ENCODE measurements at regions not wholly inside any gene's neighbourhood (a gene's known extent, or its start where the extent isn't known, plus 50 kb on each side); places are given as distances from the start of the nearest gene placed in this dataset.

- no peak for TF ChIP-seq CTCF (IDR thresholded peaks at IDR 0.05)
- no peak for TF ChIP-seq POLR2A (IDR thresholded peaks at IDR 0.05)
Observed at GRCh38 chr2:111670776-111671175, 213.2 kb downstream of the ANAPC1 start.

Data from thyroid gland (tissue), 4 donors.